DOHH2 (cell line): ENCODE measurements at regions not wholly inside any gene's neighbourhood (a gene's known extent, or its start where the extent isn't known, plus 50 kb on each side); places are given as distances from the start of the nearest gene placed in this dataset.
"Not testable (repeated sequence)": the region's sequence is repeated elsewhere in the genome, so short reads cannot be mapped to it uniquely, and the experiment has no call there.

Experiments
- H3F3A ChIP-seq: fragments of 200-600 bp; sonication (generic), shearing (Covaris generic); 2 replicates; pipeline ENCODE4 v1.6.0; 2016; ENCODE audit warnings: antibody characterized with exemption, mild to moderate bottlenecking; ENCODE audit not compliant: control insufficient read depth, insufficient read depth
- H3K27ac ChIP-seq: fragments of 200-600 bp; sonication (generic); 2 replicates; pipeline ENCODE4 v1.5.1; 2014; ENCODE audit warnings: low read depth, mild to moderate bottlenecking, low read length, moderate library complexity
- H3K27me3 ChIP-seq: fragments of 200-600 bp; sonication (generic); 2 replicates; pipeline ENCODE4 v1.6.1; 2014; ENCODE audit warnings: mild to moderate bottlenecking, low read length, mixed read lengths; ENCODE audit not compliant: control insufficient read depth
- H3K36me3 ChIP-seq: fragments of 200-600 bp; sonication (generic); 2 replicates; pipeline ENCODE4 v1.6.1; 2014; ENCODE audit warnings: mild to moderate bottlenecking, low read length, moderate library complexity, mixed read lengths; ENCODE audit not compliant: control insufficient read depth
- H3K4me1 ChIP-seq: fragments of 200-600 bp; sonication (generic); 2 replicates; pipeline ENCODE4 v1.6.1; 2014; ENCODE audit warnings: mild to moderate bottlenecking, low read length, mixed read lengths; ENCODE audit not compliant: control insufficient read depth
- H3K4me2 ChIP-seq: fragments of 200-600 bp; sonication (generic); 2 replicates; pipeline ENCODE4 v1.6.0; 2014; ENCODE audit warnings: mild to moderate bottlenecking, low read length, moderate library complexity
- H3K4me3 ChIP-seq: fragments of 200-600 bp; sonication (generic); 2 replicates; pipeline ENCODE4 v1.5.1; 2014; ENCODE audit warnings: mild to moderate bottlenecking, low read length, mixed read lengths
- H3K79me2 ChIP-seq: fragments of 200-600 bp; sonication (generic); 2 replicates; pipeline ENCODE4 v1.6.1; 2014; ENCODE audit warnings: mild to moderate bottlenecking, low read length, mixed read lengths; ENCODE audit not compliant: control insufficient read depth
- H3K9me2 ChIP-seq: fragments of 200-600 bp; sonication (generic); replicated peaks from 2 replicates; pipeline ENCODE4 v1.6.1; 2014; ENCODE audit warnings: mild to moderate bottlenecking, low read length, mixed read lengths; ENCODE audit not compliant: control insufficient read depth
- H3K9me3 ChIP-seq: fragments of 200-600 bp; sonication (generic); 2 replicates; pipeline ENCODE4 v1.6.1; 2014; ENCODE audit warnings: antibody characterized with exemption, low read length, mixed read lengths; ENCODE audit not compliant: control insufficient read depth, insufficient read depth
- H4K20me1 ChIP-seq: fragments of 200-600 bp; sonication (generic); 2 replicates; pipeline ENCODE4 v1.6.0; 2014; ENCODE audit warnings: low read depth, mild to moderate bottlenecking, antibody characterized with exemption, low read length, moderate library complexity; ENCODE audit not compliant: control insufficient read depth, insufficient read depth
- EZH2phosphoT487 ChIP-seq: fragments of 200-600 bp; sonication (generic); IDR thresholded peaks from 2 replicates; pipeline ENCODE4 v1.6.1; 2017; ENCODE audit warnings: borderline replicate concordance, mild to moderate bottlenecking, antibody characterized with exemption, low read length, moderate library complexity, mixed read lengths
- TF ChIP-seq, protein P1 (sequence below): fragments of 200-600 bp; sonication (generic); IDR thresholded peaks from one replicate; pipeline ENCODE4 v1.5.1; 2014; ENCODE audit warnings: antibody characterized with exemption, mild to moderate bottlenecking, low read depth, low read length; ENCODE audit not compliant: poor library complexity, severe bottlenecking

DNA sequence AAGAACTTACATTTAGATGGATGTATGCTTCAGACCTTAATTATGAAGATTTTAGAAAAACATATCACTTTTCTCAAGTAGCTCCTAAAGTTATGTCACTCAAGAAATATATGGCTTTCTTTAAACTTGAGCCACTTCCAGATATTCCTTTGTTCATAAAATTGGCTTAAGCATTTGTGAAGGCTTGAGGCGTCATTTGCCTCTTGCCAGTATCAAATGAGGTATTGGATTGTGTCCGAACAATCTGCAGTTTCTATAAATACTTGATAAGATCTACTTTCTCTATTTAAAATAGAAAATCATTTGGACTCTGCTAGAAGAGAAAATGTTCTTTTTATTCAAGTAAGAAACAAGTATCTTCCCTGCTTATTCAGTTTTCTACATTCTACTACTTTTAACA lies 102.6 kb downstream of the RSL24D1 start:
- no peaks in the 10 kb centered on the region; the same call in 1 of the 2 replicates for H3K9me3 ChIP-seq
- no peak overlapping the region for H3K27ac ChIP-seq
- no peaks in the 10 kb centered on the region for H4K20me1 ChIP-seq
- no peak overlapping the region for H3K4me3 ChIP-seq
- H3K79me2 ChIP-seq: no peaks in the 10 kb centered on the region
- no peaks in the 10 kb centered on the region for H3K9me2 ChIP-seq
- H3K4me2 ChIP-seq: no peak overlapping the region
- TF ChIP-seq, protein P1, sequence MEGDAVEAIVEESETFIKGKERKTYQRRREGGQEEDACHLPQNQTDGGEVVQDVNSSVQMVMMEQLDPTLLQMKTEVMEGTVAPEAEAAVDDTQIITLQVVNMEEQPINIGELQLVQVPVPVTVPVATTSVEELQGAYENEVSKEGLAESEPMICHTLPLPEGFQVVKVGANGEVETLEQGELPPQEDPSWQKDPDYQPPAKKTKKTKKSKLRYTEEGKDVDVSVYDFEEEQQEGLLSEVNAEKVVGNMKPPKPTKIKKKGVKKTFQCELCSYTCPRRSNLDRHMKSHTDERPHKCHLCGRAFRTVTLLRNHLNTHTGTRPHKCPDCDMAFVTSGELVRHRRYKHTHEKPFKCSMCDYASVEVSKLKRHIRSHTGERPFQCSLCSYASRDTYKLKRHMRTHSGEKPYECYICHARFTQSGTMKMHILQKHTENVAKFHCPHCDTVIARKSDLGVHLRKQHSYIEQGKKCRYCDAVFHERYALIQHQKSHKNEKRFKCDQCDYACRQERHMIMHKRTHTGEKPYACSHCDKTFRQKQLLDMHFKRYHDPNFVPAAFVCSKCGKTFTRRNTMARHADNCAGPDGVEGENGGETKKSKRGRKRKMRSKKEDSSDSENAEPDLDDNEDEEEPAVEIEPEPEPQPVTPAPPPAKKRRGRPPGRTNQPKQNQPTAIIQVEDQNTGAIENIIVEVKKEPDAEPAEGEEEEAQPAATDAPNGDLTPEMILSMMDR: no peak
- no peak for TF ChIP-seq EZH2phosphoT487
- no peaks in the 10 kb centered on the region for H3K36me3 ChIP-seq
- H3K27me3 ChIP-seq: no peaks in the 10 kb centered on the region
- H3F3A ChIP-seq: no peaks in the 10 kb centered on the region
- no peaks in the 10 kb centered on the region for H3K4me1 ChIP-seq

DNA sequence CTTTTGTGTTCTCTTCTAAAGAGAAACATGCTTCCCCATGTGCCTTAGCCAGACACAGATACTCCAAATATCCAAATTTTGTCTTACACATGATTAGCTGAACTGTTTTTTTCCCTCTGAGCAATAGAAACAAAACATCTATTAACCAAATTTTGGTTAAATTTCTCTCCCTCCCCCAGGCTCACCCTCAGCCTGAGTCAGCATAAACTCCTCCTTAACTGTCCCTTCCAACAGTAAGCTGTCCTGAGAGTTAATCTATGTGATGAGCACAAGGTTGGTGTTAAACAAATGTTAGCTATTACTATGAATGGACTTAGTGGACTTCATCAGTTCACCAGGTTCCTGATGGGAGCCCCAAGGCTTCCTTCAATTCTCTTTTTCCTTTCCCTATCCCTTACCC lies 108.5 kb downstream of the RSL24D1 start:
- no peaks in the 10 kb centered on the region for H3K36me3 ChIP-seq
- H3K27me3 ChIP-seq: no peaks in the 10 kb centered on the region
- no peaks in the 10 kb centered on the region for H3K4me1 ChIP-seq
- H3K9me2 ChIP-seq: no peaks in the 10 kb centered on the region
- H4K20me1 ChIP-seq: no peaks in the 10 kb centered on the region
- no peak overlapping the region for H3K4me2 ChIP-seq
- H3K79me2 ChIP-seq: no peaks in the 10 kb centered on the region
- no peak for TF ChIP-seq EZH2phosphoT487
- TF ChIP-seq, protein P1: no peak
- no peaks in the 10 kb centered on the region for H3F3A ChIP-seq
- no peaks in the 10 kb centered on the region for H3K9me3 ChIP-seq
- H3K4me3 ChIP-seq: no peak overlapping the region
- H3K27ac ChIP-seq: no peak overlapping the region

DNA sequence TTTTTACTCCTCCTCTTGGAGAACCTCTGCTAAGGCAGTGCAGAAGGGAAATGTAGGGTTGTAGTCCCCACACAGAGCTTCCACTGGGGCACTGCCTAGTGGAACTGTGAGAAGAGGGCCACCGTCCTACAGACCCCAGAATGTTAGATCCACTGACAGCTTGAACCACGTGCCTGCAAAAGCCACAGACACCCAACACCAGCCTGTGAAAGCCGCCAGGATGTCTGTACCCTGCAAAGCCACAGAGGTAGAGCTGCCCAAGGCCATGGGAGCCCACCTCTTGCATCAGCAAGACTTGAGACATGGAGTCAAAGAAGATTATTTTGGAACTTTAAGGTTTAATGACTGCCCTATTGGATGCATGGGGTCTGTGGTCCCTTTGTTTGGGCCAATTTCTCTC lies 112.1 kb downstream of the RSL24D1 start:
- Histone ChIP-seq H3K4me2 (no peak overlapping the region), H3K27ac (no peak overlapping the region), H3K27me3 (no peaks in the 10 kb centered on the region), H3F3A (no peaks in the 10 kb centered on the region), H3K4me1 (no peaks in the 10 kb centered on the region), H3K9me2 (no peaks in the 10 kb centered on the region), H3K4me3 (no peak overlapping the region), H3K9me3 (no peaks in the 10 kb centered on the region), H4K20me1 (no peaks in the 10 kb centered on the region), H3K36me3 (no peaks in the 10 kb centered on the region), H3K79me2 (no peaks in the 10 kb centered on the region)
- TF ChIP-seq, protein P1: no peak
- no peak for TF ChIP-seq EZH2phosphoT487

DNA sequence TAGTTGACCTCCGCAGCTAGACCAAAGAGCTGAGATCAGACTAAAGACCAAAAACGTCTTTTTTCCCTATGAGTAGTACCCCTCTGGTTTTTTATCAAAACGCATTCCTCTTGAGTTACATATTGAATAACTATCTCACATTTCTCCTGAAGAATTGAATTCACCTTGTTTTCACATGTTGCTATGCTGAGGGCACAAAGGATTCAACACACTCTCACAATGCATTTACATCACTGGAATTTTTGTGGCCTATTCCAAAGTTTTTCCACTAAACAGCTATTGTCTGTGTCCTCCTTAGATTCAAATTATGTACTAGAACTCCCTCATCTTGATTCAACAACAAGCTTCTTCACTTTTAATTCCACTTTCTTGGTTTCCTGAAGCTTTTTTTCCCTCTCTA lies 112.5 kb downstream of the RSL24D1 start:
- Histone ChIP-seq H3K9me2 (no peaks in the 10 kb centered on the region), H3K79me2 (no peaks in the 10 kb centered on the region), H3F3A (no peaks in the 10 kb centered on the region), H4K20me1 (no peaks in the 10 kb centered on the region), H3K36me3 (no peaks in the 10 kb centered on the region), H3K27me3 (no peaks in the 10 kb centered on the region), H3K4me3 (no peak overlapping the region), H3K4me2 (no peak overlapping the region), H3K27ac (no peak overlapping the region), H3K9me3 (no peaks in the 10 kb centered on the region), H3K4me1 (no peaks in the 10 kb centered on the region)
- TF ChIP-seq, protein P1: no peak
- TF ChIP-seq EZH2phosphoT487: no peak

DNA sequence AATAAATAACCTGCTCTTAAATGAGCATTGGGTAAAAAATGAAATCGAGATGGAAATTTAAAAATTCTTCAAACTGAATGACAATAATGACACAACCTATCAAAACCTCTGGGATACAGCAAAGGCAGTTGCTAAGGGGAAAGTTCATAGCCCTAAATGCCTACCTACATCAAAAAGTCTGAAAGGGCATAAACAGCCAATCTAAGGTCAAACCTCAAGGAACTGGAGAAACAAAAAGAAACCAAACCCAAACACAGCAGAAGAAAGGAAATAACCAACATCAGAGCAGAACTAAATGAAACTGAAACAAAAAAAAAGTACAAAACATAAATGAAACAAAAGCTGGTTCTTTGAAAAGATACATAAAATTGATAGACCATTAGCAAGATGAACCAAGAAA lies 119.7 kb downstream of the RSL24D1 start:
- not testable (repeated sequence) for H3K9me2 ChIP-seq, H3K27ac ChIP-seq

More for the DNA sequence above, 119.7 kb downstream of the RSL24D1 start:
- not testable (repeated sequence) for H3K36me3 ChIP-seq, H3K4me3 ChIP-seq, H3K27me3 ChIP-seq, H4K20me1 ChIP-seq, H3K4me1 ChIP-seq, H3K9me3 ChIP-seq, H3F3A ChIP-seq, H3K79me2 ChIP-seq, H3K4me2 ChIP-seq
